K562 (cell line): ENCODE measurements at regions not wholly inside any gene's neighbourhood (a gene's known extent, or its start where the extent isn't known, plus 50 kb on each side); places are given as distances from the start of the nearest gene placed in this dataset.

ENCODE experiments used
- ATAC-seq: fragments of 200-7000 bp; cut with Tn5 transposase; 3 replicates; pipeline ENCODE4 v1.9.1; 2020; ENCODE audit warnings: moderate library complexity
- BruUV-seq: library from RNA; stranded (reverse); fragments of 400-500 nt; replicated peaks from 2 replicates; lab custom pipeline; 2021; lab: Mats Ljungman, UMichigan
- CTCF ChIA-PET: fragments of 300-600 bp; formaldehyde crosslinking; extraction: SDS; loops from one replicate; lab custom pipeline; 2021; ENCODE audit warnings: low intra/inter-chr PET ratio; lab: Yijun Ruan, JAX
- POLR2A ChIA-PET: fragments of 300-600, 350-650 bp; sonication (Branson Sonifier 250); formaldehyde crosslinking; extraction: SDS; loops from one replicate; lab custom pipeline; 2021; ENCODE audit warnings: antibody characterized with exemption, inconsistent platforms; lab: Yijun Ruan, JAX
- DNase-seq, 4 experiments: peaks; one replicate each; pipeline versions ENCODE4 v3.0.0 to v3.0.0-alpha.2; 2011 to 2018; ENCODE audit warnings: low spot score in 3 of 4, mixed read lengths in 3 of 4; ENCODE audit errors: extremely low read depth in 1 of 4
- FAIRE-seq: peaks from 2 replicates; lab custom pipeline; 2011; peaks lifted over from hg19 to GRCh38; lab: Jason Lieb, UNC
- H2AFZ ChIP-seq: 2 replicates; pipeline ENCODE4 v1.6.0; 2011; ENCODE audit warnings: low read depth, low read length, control low read depth, inconsistent platforms
- H3K27ac ChIP-seq: fragments of 200-600 bp; 3 replicates; pipeline ENCODE4 v1.8.0; 2011; ENCODE audit warnings: low read depth, mild to moderate bottlenecking, control low read depth, inconsistent platforms, low read length, moderate library complexity, mixed read lengths; ENCODE audit errors: extremely low read depth
- H3K27me3 ChIP-seq, 2 experiments: fragments of 300-600 bp in 1 of 2; 2 replicates in 1 of 2; 3 replicates in 1 of 2; pipeline versions ENCODE4 v1.6.0 to v1.8.0; 2011; ENCODE audit warnings: inconsistent platforms in 2 of 2, low read length in 2 of 2, mild to moderate bottlenecking in 1 of 2, mixed read lengths in 1 of 2, moderate library complexity in 1 of 2; ENCODE audit not compliant: control insufficient read depth in 2 of 2, insufficient read depth in 2 of 2
- H3K36me3 ChIP-seq: fragments of 300-600 bp; 3 replicates; pipeline ENCODE4 v1.8.0; 2011; ENCODE audit warnings: mild to moderate bottlenecking, low read length, inconsistent platforms; ENCODE audit not compliant: control insufficient read depth, insufficient read depth
- H3K4me1 ChIP-seq, 2 experiments: fragments of 200-600 bp in 1 of 2; replicated peaks in 1 of 2; 2 replicates in 1 of 2; 3 replicates in 1 of 2; pipeline versions ENCODE4 v1.5.1 to v1.8.0; 2011; ENCODE audit warnings: inconsistent platforms in 2 of 2, low read length in 2 of 2, mild to moderate bottlenecking in 1 of 2, mixed read lengths in 1 of 2, moderate library complexity in 1 of 2; ENCODE audit not compliant: control insufficient read depth in 2 of 2, insufficient read depth in 2 of 2
- H3K4me2 ChIP-seq: 2 replicates; pipeline ENCODE4 v1.6.1; 2011; ENCODE audit warnings: low read length, control low read depth, inconsistent platforms, mixed read lengths; ENCODE audit not compliant: insufficient read depth
- H3K4me3 ChIP-seq: fragments of 200-600 bp; sonication (generic), shearing (Covaris generic); 2 replicates; pipeline ENCODE4 v1.5.1; 2016; ENCODE audit warnings: control low read depth, inconsistent platforms
- H3K79me2 ChIP-seq: fragments of 200-600 bp; 3 replicates; pipeline ENCODE4 v1.8.0; 2011; ENCODE audit warnings: low read length, inconsistent platforms; ENCODE audit not compliant: control insufficient read depth, insufficient read depth
- H3K9ac ChIP-seq, 2 experiments: 2 replicates each; pipeline versions ENCODE4 v1.6.0 to v1.6.1; 2011; ENCODE audit warnings: low read depth in 2 of 2, low read length in 2 of 2, control low read depth in 1 of 2, inconsistent platforms in 1 of 2, mild to moderate bottlenecking in 1 of 2, mixed read lengths in 1 of 2; ENCODE audit not compliant: insufficient read depth in 1 of 2
- H3K9me1 ChIP-seq: one replicate; pipeline ENCODE4 v1.6.0; 2011; ENCODE audit warnings: inconsistent platforms, mild to moderate bottlenecking, low read length, moderate library complexity; ENCODE audit not compliant: control insufficient read depth, insufficient read depth
- H3K9me3 ChIP-seq: replicated peaks from 2 replicates; pipeline ENCODE4 v1.5.1; 2011; ENCODE audit warnings: low read depth, low read length, inconsistent platforms; ENCODE audit not compliant: control insufficient read depth, insufficient read depth
- H4K20me1 ChIP-seq: replicated peaks from 2 replicates; pipeline ENCODE4 v1.6.1; 2011; ENCODE audit warnings: low read length, inconsistent platforms, mixed read lengths; ENCODE audit not compliant: control insufficient read depth, insufficient read depth
- RB1 ChIP-seq: fragments of 450-650 bp; IDR thresholded peaks from 2 replicates; pipeline ENCODE4 v1.6.1; 2017; ENCODE audit warnings: low read depth, mild to moderate bottlenecking
- RFX7 ChIP-seq: fragments of 250-450 bp; sonication (Bioruptor Pico); IDR thresholded peaks from 2 replicates; pipeline ENCODE4 v1.5.1; 2021; ENCODE audit warnings: mild to moderate bottlenecking
- TBP ChIP-seq: optimal IDR thresholded peaks from 2 replicates; pipeline ENCODE3; 2011; ENCODE audit warnings: low read depth, low read length, improper control_type of control experiment
- WGBS: fragments of 100-300 bp; shearing (Covaris generic); methylation state at CpG from one replicate; pipeline ENCODE4 v1.1.6; 2016; ENCODE audit warnings: low coverage, mixed read lengths; ENCODE audit not compliant: insufficient coverage; ENCODE audit errors: missing lambda C conversion rate; 5-methylcytosine and 5-hydroxymethylcytosine counted together
- in situ Hi-C: fragments of 300-500 bp; cut with MboI; formaldehyde crosslinking; loops from 4 replicates; pipeline ENCODE4 v1.15.0; 2018; ENCODE audit warnings: inconsistent platforms, mixed read lengths
- intact Hi-C: fragments of 100-400 bp; cut with micrococcal nuclease; formaldehyde crosslinking; loops from 2 replicates; pipeline ENCODE4 v1.14.2; 2022
- TF ChIP-seq, protein P1 (sequence below), 2 experiments: fragments of 150-350 bp in 1 of 2; IDR thresholded peaks; 2 replicates each; pipeline ENCODE4 v1.6.1; 2012 to 2016; ENCODE audit warnings: low read depth in 2 of 2, low read length in 2 of 2, mild to moderate bottlenecking in 1 of 2, moderate library complexity in 1 of 2

DNA sequence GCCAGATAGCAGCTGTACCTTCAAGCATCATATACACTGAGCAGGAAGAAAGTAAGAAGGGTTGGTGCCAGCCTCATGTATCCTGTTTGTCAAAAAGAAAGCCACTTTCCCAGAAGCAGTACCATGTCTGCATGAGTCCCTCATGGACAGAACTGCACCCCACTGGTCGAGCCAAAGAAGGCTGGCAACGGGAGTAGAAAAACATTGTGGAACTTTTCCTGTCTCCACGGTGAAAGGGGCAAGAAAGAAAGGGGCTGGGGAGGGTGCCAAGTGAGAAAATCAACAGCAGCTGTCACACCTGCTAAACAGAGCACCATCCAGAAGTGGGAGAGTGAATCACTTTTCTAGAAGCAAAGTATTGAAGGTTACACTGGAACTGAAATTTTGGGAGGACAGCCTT lies 621.7 kb downstream of the LMO4 start:
- TF ChIP-seq RB1, result no peak
- TF ChIP-seq, protein P1, sequence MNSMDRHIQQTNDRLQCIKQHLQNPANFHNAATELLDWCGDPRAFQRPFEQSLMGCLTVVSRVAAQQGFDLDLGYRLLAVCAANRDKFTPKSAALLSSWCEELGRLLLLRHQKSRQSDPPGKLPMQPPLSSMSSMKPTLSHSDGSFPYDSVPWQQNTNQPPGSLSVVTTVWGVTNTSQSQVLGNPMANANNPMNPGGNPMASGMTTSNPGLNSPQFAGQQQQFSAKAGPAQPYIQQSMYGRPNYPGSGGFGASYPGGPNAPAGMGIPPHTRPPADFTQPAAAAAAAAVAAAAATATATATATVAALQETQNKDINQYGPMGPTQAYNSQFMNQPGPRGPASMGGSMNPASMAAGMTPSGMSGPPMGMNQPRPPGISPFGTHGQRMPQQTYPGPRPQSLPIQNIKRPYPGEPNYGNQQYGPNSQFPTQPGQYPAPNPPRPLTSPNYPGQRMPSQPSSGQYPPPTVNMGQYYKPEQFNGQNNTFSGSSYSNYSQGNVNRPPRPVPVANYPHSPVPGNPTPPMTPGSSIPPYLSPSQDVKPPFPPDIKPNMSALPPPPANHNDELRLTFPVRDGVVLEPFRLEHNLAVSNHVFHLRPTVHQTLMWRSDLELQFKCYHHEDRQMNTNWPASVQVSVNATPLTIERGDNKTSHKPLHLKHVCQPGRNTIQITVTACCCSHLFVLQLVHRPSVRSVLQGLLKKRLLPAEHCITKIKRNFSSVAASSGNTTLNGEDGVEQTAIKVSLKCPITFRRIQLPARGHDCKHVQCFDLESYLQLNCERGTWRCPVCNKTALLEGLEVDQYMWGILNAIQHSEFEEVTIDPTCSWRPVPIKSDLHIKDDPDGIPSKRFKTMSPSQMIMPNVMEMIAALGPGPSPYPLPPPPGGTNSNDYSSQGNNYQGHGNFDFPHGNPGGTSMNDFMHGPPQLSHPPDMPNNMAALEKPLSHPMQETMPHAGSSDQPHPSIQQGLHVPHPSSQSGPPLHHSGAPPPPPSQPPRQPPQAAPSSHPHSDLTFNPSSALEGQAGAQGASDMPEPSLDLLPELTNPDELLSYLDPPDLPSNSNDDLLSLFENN (IDR thresholded peaks at IDR 0.05; ENCODE audit: low read depth in 2 of 2, low read length in 2 of 2), result no peak
- TF ChIP-seq TBP, result no peak
- TF ChIP-seq RFX7, result no peak
- TF ChIP-seq, all 486 proteins: peak for 0
- Histone ChIP-seq H3K27ac (no peak overlapping the region), H3K36me3 (no peaks in the 10 kb centered on the region), H3K4me1 (no peaks in the 10 kb centered on the region), H2AFZ (no peak overlapping the region), H3K27me3 (no peaks in the 10 kb centered on the region), H3K4me2 (no peak overlapping the region), H3K79me2 (no peaks in the 10 kb centered on the region), H3K4me3 (no peak overlapping the region), H3K9ac (no peak overlapping the region), H4K20me1 (no peaks in the 10 kb centered on the region), H3K9me1 (no peaks in the 10 kb centered on the region), H3K9me3 (peaks cover 2% of the 10 kb centered on the region; the same call in 1 of the 2 replicates)
- in situ Hi-C loops (no loop called here), intact Hi-C loops (loop anchor here (5.0 to 10.0 kb wide), 2 partner anchors 456 to 818 kb away; no protein-coding TSS in a partner anchor)
- no TSS peak for BruUV-seq
- ATAC-seq (no peak), FAIRE-seq (no peak), DNase-seq (no peak)
- CTCF ChIA-PET, result no interaction called here
- 0% methylated on average over 3 of the region's 3 CpGs for WGBS
- POLR2A ChIA-PET, result no interaction called here
